ENCODE measurements at regions not wholly inside any gene's neighbourhood (a gene's known extent, or its start where the extent isn't known, plus 50 kb on each side); places are given as distances from the start of the nearest gene placed in this dataset.

GRCh38 chr1:67576474-67576873, 108.5 kb upstream of the GADD45A start (continued):
- TF ChIP-seq ZNF592 (IDR thresholded peaks at IDR 0.05) (no peak), ASH2L (IDR thresholded peaks at IDR 0.05; ENCODE audit: borderline replicate concordance, low read depth) (no peak), DPF2 (IDR thresholded peaks at IDR 0.05) (no peak), CREM (IDR thresholded peaks at IDR 0.05; ENCODE audit: low read depth) (no peak), STAT3 (IDR thresholded peaks at IDR 0.05; ENCODE audit: low read depth, low read length) (no peak)

GRCh38 chr1:67577646-67578045, 107.4 kb upstream of the GADD45A start:
- no peak for FAIRE-seq
- CTCF ChIA-PET = no interaction called here
- H3K4me3 ChIP-seq = no peak overlapping the region
- BruUV-seq (replicated peaks) = no TSS peak
- POLR2A ChIA-PET = no interaction called here
- no peaks in the 10 kb centered on the region for H3K79me2 ChIP-seq (ENCODE audit: control insufficient read depth, insufficient read depth, low read length)
- no peak overlapping the region for H3K27ac ChIP-seq (ENCODE audit: control insufficient read depth, insufficient read depth)
- H3K4me1 ChIP-seq (ENCODE audit: control insufficient read depth, insufficient read depth, low read length) = no peaks in the 10 kb centered on the region
- WGBS (ENCODE audit: insufficient coverage, insufficient replicate concordance, low lambda C conversion rate, missing lambda C conversion rate) = 27% methylated on average over 3 of the region's 3 CpGs
- ATAC-seq = no peak
- no peaks in the 10 kb centered on the region for H3K36me3 ChIP-seq (ENCODE audit: control insufficient read depth in 2 of 2, insufficient read depth in 2 of 2, low read length in 1 of 2)
- no peaks in the 10 kb centered on the region for H4K20me1 ChIP-seq (ENCODE audit: control insufficient read depth, insufficient read depth)
- intact Hi-C loops (cut with micrococcal nuclease; ENCODE audit: unreplicated experiment) (no loop called here), in situ Hi-C loops (cut with MboI) (no loop called here)
- H3K27me3 ChIP-seq (replicated peaks in 1 of 2; ENCODE audit: control insufficient read depth in 2 of 2, insufficient read depth in 2 of 2, low read length in 1 of 2) = no peaks in the 10 kb centered on the region
- H2AFZ ChIP-seq (ENCODE audit: control insufficient read depth, low read depth, low read length) = no peak overlapping the region
- H3K9me3 ChIP-seq (replicated peaks; ENCODE audit: control insufficient read depth, insufficient read depth, low read length) = no peaks in the 10 kb centered on the region
- no peak overlapping the region for H3K9ac ChIP-seq (ENCODE audit: control insufficient read depth, insufficient read depth, low read length)
- no peak for DNase-seq (ENCODE audit: low read depth, low spot score)
- SMC1A ChIA-PET (ENCODE audit: uncharacterized antibody, unreplicated experiment) = no interaction called here
- no peak overlapping the region for H3K4me2 ChIP-seq (ENCODE audit: control insufficient read depth, insufficient read depth)
- RAD21 ChIA-PET (ENCODE audit: unreplicated experiment) = no interaction called here
- TF ChIP-seq TCF3 (IDR thresholded peaks at IDR 0.05; ENCODE audit: borderline replicate concordance, insufficient read depth, low read depth, low read length) = no peak
- TF ChIP-seq RAD21 (IDR thresholded peaks at IDR 0.05; ENCODE audit: insufficient read depth, low read depth, low read length) = no peak
- no peak for TF ChIP-seq IRF5 (IDR thresholded peaks at IDR 0.05; ENCODE audit: borderline replicate concordance)
- TF ChIP-seq TARDBP (IDR thresholded peaks at IDR 0.05; ENCODE audit: borderline replicate concordance) = no peak
- no peak for TF ChIP-seq ATF7 (IDR thresholded peaks at IDR 0.05; ENCODE audit: low read depth)
- no peak for TF ChIP-seq CEBPZ (IDR thresholded peaks at IDR 0.05; ENCODE audit: low read depth, low read length)
- no peak for TF ChIP-seq HSF1 (IDR thresholded peaks at IDR 0.05; ENCODE audit: low read depth, low read length)

All from GM12878 (cell line).